LNCaP clone FGC (cell line): ENCODE measurements at regions not wholly inside any gene's neighbourhood (a gene's known extent, or its start where the extent isn't known, plus 50 kb on each side); places are given as distances from the start of the nearest gene placed in this dataset.

Experiments
- DNase-seq: peaks from one replicate; pipeline ENCODE4 v3.0.0-alpha.2; 2011; ENCODE audit warnings: low read depth
- H3K4me3 ChIP-seq: 2 replicates; pipeline ENCODE4 v1.5.1; 2011; ENCODE audit warnings: mild to moderate bottlenecking, low read depth, low read length, control low read depth
- TF ChIP-seq, protein P1 (sequence below): IDR thresholded peaks from 2 replicates; pipeline ENCODE4 v1.5.1; 2012; ENCODE audit warnings: mild to moderate bottlenecking; ENCODE audit not compliant: control insufficient read depth, insufficient read depth; ENCODE audit errors: extremely low read depth

DNA sequence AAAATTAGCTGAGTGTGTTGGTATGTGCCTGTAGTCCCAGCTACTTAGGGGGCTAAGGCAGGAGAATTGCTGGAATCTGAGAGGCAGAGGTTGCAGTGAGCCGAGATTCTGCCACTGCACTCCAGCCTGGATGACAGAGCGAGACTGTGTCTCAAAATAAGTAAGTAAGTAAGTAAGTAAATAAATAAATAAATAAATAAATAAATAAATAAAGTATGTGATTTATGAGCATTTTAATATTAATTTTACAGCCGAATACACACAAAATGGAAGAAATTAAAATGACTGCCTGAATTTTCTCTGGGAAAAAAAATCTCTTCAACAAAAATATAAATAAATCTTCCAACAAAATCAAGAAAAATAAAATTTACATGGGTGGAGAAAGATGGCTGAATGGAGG is 740.7 kb downstream of the CDH18 start:
- no peak for DNase-seq
- no peak overlapping the region for H3K4me3 ChIP-seq
- TF ChIP-seq, protein P1, sequence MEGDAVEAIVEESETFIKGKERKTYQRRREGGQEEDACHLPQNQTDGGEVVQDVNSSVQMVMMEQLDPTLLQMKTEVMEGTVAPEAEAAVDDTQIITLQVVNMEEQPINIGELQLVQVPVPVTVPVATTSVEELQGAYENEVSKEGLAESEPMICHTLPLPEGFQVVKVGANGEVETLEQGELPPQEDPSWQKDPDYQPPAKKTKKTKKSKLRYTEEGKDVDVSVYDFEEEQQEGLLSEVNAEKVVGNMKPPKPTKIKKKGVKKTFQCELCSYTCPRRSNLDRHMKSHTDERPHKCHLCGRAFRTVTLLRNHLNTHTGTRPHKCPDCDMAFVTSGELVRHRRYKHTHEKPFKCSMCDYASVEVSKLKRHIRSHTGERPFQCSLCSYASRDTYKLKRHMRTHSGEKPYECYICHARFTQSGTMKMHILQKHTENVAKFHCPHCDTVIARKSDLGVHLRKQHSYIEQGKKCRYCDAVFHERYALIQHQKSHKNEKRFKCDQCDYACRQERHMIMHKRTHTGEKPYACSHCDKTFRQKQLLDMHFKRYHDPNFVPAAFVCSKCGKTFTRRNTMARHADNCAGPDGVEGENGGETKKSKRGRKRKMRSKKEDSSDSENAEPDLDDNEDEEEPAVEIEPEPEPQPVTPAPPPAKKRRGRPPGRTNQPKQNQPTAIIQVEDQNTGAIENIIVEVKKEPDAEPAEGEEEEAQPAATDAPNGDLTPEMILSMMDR = no peak

DNA sequence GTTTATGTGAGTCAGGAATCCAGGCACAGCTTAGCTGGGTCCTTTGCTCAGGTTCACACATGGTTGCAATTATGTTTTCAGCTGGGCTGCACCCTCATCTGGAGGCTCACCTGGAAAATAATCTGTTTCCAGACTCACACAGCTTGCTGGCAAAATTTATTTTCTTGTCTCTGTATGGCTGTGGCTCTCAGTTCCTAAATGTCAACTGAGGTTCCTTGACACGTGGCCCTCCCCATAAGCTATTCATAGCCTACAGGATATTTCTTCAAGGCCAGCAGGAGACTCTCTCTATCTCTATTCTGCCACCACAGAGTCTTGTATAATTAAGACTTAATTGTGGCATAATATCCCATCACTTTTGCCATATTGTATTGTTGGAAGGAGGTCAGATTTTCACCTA is 732.0 kb downstream of the CDH18 start:
- H3K4me3 ChIP-seq = no peak overlapping the region
- TF ChIP-seq, protein P1 = no peak
- DNase-seq = no peak

DNA sequence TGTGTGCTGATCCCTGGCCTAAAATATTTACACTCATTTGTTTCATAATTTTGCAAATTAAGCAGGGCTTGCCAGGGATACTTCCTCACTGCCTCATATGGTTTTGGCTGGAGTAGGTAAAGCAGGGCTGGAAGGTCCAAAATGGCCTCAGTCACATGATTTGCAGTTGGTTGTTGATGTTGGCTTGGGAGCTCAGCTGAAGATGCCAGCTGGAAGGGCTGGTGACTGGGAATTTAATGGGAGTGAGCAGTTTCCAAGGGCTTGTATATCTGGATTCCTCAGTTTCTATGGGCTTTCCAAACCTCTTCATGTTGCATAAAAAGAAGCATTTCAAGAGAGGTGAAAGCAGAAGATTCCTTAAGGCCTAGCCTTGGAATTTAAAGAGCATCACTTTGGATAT is 729.3 kb downstream of the CDH18 start:
- TF ChIP-seq, protein P1 = no peak
- DNase-seq = peak; percentile 40
- H3K4me3 ChIP-seq = no peak overlapping the region

DNA sequence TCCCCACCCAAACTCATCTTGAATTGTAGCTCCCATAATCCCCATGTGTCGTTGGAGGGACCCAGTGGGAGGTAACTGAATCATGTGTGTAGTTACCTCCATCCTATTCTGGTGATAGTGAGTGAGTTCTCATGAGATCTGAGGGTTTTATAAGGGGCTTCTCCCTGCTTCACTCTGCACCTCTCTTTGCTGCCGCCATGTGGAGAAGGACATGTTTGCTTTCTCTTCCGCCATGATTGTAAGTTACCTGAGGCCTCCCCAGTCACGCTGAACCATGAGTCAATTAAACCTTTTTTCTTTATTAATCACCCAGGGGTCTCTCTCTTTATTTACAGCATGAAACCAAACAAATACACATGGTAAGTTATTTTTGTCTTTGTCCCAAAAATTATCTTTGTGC is 726.1 kb downstream of the CDH18 start:
- H3K4me3 ChIP-seq = no peak overlapping the region
- TF ChIP-seq, protein P1 = no peak
- no peak for DNase-seq

DNA sequence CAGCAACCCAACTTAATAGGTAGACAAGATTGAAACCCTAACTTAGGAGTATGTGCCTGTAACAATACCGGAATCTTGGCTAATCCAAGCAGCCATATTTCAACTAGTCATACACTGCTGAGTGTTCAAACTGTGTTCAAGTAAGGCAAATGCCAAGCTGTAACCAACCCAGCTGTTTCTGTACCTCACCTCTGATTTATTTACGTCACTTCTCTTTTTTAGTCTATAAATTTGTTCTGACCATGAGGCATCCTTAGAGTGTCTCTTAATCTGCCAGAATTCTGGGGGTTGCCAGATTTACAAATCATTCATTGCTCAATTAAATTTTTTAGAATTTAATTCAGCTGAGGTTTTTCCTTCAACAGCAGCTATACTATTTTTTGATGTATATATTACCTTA is 723.2 kb downstream of the CDH18 start:
- TF ChIP-seq, protein P1 = no peak
- DNase-seq = no peak
- no peak overlapping the region for H3K4me3 ChIP-seq

DNA sequence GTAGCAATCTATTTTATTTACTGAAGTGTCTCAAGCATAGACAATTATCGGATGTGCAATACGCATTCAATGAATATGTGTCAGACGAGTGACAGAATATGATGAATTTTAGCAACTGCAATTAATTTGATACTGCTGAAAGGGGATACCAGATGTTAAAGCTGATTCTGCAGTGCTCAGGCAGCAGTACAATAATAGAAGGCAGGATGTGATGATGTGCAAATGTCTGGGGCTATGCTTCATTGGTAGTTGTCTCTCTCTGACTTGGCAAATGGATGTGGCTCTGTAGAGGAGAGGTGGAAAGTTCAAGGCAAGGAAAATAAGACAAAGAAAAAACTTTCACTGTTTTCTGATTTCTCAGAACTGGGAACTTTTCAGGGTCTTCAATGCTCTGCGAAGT is 721.2 kb downstream of the CDH18 start:
- H3K4me3 ChIP-seq = no peak overlapping the region
- TF ChIP-seq, protein P1 = no peak
- no peak for DNase-seq

DNA sequence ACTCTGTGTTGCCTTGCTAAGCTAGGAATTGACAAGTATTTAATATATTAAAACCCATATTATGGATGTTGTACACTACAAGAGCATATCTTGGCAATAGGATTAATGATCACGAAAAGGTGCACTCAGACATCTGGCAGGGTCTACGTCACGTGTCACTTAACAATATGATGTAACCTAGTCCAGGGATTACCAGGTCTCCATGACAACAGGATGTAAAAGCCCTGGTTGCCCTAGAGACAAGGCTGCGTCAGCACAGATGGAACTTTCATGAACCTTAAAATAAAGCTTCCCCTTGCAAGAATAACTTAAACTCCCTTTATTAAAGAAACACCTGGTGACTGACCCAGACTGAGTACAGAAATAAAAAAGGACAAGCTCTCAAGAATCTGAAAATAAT is 717.8 kb downstream of the CDH18 start:
- no peak for DNase-seq
- TF ChIP-seq, protein P1 = no peak
- no peak overlapping the region for H3K4me3 ChIP-seq
